ENCODE measurements at regions not wholly inside any gene's neighbourhood (a gene's known extent, or its start where the extent isn't known, plus 50 kb on each side); places are given as distances from the start of the nearest gene placed in this dataset.

GRCh38 chr12:17301544-17301943, 695.6 kb upstream of the LMO3 start:
- TF ChIP-seq, protein P1, sequence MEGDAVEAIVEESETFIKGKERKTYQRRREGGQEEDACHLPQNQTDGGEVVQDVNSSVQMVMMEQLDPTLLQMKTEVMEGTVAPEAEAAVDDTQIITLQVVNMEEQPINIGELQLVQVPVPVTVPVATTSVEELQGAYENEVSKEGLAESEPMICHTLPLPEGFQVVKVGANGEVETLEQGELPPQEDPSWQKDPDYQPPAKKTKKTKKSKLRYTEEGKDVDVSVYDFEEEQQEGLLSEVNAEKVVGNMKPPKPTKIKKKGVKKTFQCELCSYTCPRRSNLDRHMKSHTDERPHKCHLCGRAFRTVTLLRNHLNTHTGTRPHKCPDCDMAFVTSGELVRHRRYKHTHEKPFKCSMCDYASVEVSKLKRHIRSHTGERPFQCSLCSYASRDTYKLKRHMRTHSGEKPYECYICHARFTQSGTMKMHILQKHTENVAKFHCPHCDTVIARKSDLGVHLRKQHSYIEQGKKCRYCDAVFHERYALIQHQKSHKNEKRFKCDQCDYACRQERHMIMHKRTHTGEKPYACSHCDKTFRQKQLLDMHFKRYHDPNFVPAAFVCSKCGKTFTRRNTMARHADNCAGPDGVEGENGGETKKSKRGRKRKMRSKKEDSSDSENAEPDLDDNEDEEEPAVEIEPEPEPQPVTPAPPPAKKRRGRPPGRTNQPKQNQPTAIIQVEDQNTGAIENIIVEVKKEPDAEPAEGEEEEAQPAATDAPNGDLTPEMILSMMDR (IDR thresholded peaks at IDR 0.05), result no peak
- no peak for TF ChIP-seq POLR2A (IDR thresholded peaks at IDR 0.05; ENCODE audit: low read length)
- no peak for TF ChIP-seq MYC (IDR thresholded peaks at IDR 0.05; ENCODE audit: borderline replicate concordance, low read length)
- TF ChIP-seq GATA3 (IDR thresholded peaks at IDR 0.05; ENCODE audit: borderline replicate concordance), result no peak
- no peak for TF ChIP-seq KDM1A (IDR thresholded peaks at IDR 0.05; ENCODE audit: low read depth)
- no peak for TF ChIP-seq SREBF2 (IDR thresholded peaks at IDR 0.05)
- TF ChIP-seq MAX (IDR thresholded peaks at IDR 0.05), result no peak
